Neural crest cell (in vitro differentiated cells): ENCODE measurements at regions not wholly inside any gene's neighbourhood (a gene's known extent, or its start where the extent isn't known, plus 50 kb on each side); places are given as distances from the start of the nearest gene placed in this dataset.
A peak's percentile ranks its signal among the peaks of the same experiment; 100 is the strongest.

ENCODE experiments used
- DNase-seq: peaks from one replicate; pipeline ENCODE4 v3.0.0; 2021; ENCODE audit warnings: low read depth, mixed read lengths, low spot score
- H3K27ac Mint-ChIP-seq: one replicate; pipeline ENCODE4 v1.8.0; 2021; ENCODE audit warnings: mild to moderate bottlenecking, mixed read lengths; ENCODE audit not compliant: unreplicated experiment
- H3K27me3 Mint-ChIP-seq: 2 replicates; pipeline ENCODE4 v1.8.0; 2021; ENCODE audit warnings: low read depth, mild to moderate bottlenecking, mixed read lengths
- H3K36me3 Mint-ChIP-seq: 2 replicates; pipeline ENCODE4 v1.8.0; 2021; ENCODE audit warnings: low read depth, mild to moderate bottlenecking, mixed read lengths
- H3K4me1 Mint-ChIP-seq: 2 replicates; pipeline ENCODE4 v1.8.0; 2021; ENCODE audit warnings: mixed read lengths
- H3K4me3 Mint-ChIP-seq: one replicate; pipeline ENCODE4 v1.8.0; 2021; ENCODE audit warnings: mild to moderate bottlenecking, mixed read lengths
- H3K9me3 Mint-ChIP-seq: 2 replicates; pipeline ENCODE4 v1.8.0; 2021; ENCODE audit warnings: mixed read lengths
- TF ChIP-seq, protein P1 (sequence below): fragments of 200-600 bp; sonication (generic); conservative IDR thresholded peaks from 2 replicates; pipeline ENCODE4 v1.5.0; 2021; ENCODE audit warnings: antibody characterized with exemption, mild to moderate bottlenecking

DNA sequence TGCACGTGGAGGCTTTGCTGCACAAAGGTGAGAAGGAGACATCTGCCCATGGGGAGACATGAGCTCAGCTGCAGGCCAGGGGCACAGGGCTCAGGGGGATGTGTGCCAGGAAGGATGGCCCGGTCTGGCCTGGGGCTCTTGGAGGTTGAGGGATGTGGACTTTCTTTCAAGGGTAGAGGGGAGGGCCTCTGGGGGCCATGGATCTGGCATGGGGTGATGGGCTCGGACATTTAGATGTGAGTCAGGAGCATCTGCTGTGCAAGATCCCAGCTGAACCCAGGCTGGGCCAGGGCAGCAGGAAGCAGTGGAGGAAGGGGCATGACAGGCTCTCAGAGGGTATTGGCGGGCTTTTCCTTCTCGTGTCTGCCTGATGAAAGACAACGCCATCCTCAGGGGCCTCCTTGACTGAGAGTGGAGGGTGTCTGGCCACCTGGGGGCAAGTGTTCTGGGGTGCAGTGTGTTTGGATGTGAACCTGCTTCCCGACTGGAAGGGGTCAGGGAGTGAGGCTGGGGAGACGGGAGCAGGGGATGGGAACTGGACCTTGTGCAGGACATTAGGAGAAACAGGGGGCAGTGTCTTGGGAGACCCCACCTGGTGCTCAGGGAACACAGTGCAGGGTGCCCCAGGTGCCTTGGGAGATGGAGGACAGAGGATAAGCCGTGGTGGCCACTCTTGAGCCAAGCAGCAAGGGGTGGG, 156.1 kb downstream of the ERMARD start:
- DNase-seq, result no peak
- TF ChIP-seq, protein P1, sequence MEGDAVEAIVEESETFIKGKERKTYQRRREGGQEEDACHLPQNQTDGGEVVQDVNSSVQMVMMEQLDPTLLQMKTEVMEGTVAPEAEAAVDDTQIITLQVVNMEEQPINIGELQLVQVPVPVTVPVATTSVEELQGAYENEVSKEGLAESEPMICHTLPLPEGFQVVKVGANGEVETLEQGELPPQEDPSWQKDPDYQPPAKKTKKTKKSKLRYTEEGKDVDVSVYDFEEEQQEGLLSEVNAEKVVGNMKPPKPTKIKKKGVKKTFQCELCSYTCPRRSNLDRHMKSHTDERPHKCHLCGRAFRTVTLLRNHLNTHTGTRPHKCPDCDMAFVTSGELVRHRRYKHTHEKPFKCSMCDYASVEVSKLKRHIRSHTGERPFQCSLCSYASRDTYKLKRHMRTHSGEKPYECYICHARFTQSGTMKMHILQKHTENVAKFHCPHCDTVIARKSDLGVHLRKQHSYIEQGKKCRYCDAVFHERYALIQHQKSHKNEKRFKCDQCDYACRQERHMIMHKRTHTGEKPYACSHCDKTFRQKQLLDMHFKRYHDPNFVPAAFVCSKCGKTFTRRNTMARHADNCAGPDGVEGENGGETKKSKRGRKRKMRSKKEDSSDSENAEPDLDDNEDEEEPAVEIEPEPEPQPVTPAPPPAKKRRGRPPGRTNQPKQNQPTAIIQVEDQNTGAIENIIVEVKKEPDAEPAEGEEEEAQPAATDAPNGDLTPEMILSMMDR, result no peak
- H3K27me3 Mint-ChIP-seq, result no peaks in the 10 kb centered on the region

GRCh38 chr6:169906688-169907418, 155.4 kb downstream of the ERMARD start:
- TF ChIP-seq, protein P1, result no peak
- DNase-seq, result no peak
- Mint-ChIP-seq H3K4me3 (no peak overlapping the region), H3K27ac (no peak overlapping the region), H3K36me3 (no peaks in the 10 kb centered on the region), H3K27me3 (no peaks in the 10 kb centered on the region), H3K9me3 (peaks cover 3% of the 10 kb centered on the region), H3K4me1 (peaks cover 17% of the 10 kb centered on the region)

More for the DNA sequence above, 156.1 kb downstream of the ERMARD start:
- no peak overlapping the region for H3K4me3 Mint-ChIP-seq
- H3K36me3 Mint-ChIP-seq, result no peaks in the 10 kb centered on the region
- no peaks in the 10 kb centered on the region for H3K9me3 Mint-ChIP-seq
- H3K4me1 Mint-ChIP-seq, result peaks cover 17% of the 10 kb centered on the region
- H3K27ac Mint-ChIP-seq, result no peak overlapping the region

DNA sequence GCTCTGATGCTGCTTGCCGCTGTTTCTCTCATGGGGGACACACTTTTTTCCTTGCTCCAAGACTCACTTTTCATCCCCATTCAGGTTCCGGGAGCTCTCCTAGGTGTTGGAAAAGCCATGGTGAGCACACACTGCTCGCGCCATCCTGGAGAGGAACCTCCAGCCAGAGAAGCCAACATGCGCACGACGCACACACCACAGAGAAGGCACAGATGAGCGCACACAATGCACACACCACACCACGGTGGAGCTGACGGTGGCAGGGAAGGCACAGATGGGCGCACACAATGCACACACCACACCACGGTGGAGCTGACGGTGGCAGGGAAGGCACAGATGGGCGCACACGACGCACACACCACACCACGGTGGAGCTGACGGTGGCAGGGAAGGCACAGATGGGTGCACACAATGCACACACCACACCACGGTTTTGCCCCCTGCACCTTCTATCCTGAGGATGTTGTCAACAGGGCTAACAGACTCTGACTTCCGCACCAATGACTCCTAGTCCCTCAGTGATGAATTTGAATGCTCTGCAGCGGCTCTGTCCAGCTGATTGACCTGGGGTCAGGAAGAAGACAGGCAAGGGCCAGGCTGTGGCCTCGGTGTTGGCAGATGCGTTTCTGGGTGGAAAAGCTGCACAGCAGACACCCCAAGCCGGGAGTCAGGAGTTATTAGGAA, 154.7 kb downstream of the ERMARD start:
- TF ChIP-seq, protein P1, result no peak
- Mint-ChIP-seq H3K36me3 (no peaks in the 10 kb centered on the region), H3K27ac (peak overlapping the region; percentile 60), H3K9me3 (peaks cover 3% of the 10 kb centered on the region), H3K4me1 (peaks cover 17% of the 10 kb centered on the region), H3K4me3 (no peak overlapping the region), H3K27me3 (no peaks in the 10 kb centered on the region)
- DNase-seq, result no peak

GRCh38 chr6:169905041-169905807, 153.8 kb downstream of the ERMARD start:
- TF ChIP-seq, protein P1, result no peak
- Mint-ChIP-seq H3K27me3 (no peaks in the 10 kb centered on the region), H3K27ac (peak overlapping the region; percentile 60), H3K4me3 (no peak overlapping the region), H3K4me1 (peaks cover 17% of the 10 kb centered on the region), H3K36me3 (no peaks in the 10 kb centered on the region), H3K9me3 (peaks cover 3% of the 10 kb centered on the region)
- no peak for DNase-seq
